ENCODE measurements at regions not wholly inside any gene's neighbourhood (a gene's known extent, or its start where the extent isn't known, plus 50 kb on each side); places are given as distances from the start of the nearest gene placed in this dataset.

- no peak for TF ChIP-seq CTCF (IDR thresholded peaks at IDR 0.05)
- TF ChIP-seq POLR2A (IDR thresholded peaks at IDR 0.05), result no peak
- no peak for TF ChIP-seq POLR2AphosphoS5 (IDR thresholded peaks at IDR 0.05)
Measured at GRCh38 chrX:39491548-39492297, 606.0 kb downstream of the BCOR start.
